GM21423 (cell line): ENCODE measurements at regions not wholly inside any gene's neighbourhood (a gene's known extent, or its start where the extent isn't known, plus 50 kb on each side); places are given as distances from the start of the nearest gene placed in this dataset.

Experiments
- ATAC-seq: cut with Tn5 transposase; IDR thresholded peaks from one replicate; pipeline ENCODE4 v1.9.1; 2021; ENCODE audit warnings: mild to moderate bottlenecking, moderate library complexity; ENCODE audit not compliant: unreplicated experiment

GRCh38 chr15:53401503-53401902 lies 358.0 kb downstream of the WDR72 start:
- no peak for ATAC-seq

DNA sequence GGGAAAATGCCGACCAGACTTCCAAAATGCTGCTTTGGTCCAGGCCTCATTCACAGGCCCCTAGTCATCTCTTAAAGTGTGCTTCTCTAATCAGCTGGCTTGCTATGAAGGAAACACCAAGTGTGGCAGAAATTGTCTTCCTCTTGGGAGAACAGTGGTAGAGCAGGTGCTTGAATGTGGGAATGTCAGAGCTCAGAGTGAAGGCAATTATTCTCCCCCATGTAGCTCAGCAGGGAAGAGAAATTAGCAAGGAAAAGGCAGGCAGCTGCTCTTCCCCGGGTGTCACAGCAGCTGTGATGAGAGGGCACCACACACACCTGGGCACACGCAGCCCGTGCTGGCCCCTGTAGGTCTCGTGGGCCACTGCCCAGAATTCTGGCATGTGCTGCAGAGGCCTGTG lies 358.5 kb downstream of the WDR72 start:
- no peak for ATAC-seq

DNA sequence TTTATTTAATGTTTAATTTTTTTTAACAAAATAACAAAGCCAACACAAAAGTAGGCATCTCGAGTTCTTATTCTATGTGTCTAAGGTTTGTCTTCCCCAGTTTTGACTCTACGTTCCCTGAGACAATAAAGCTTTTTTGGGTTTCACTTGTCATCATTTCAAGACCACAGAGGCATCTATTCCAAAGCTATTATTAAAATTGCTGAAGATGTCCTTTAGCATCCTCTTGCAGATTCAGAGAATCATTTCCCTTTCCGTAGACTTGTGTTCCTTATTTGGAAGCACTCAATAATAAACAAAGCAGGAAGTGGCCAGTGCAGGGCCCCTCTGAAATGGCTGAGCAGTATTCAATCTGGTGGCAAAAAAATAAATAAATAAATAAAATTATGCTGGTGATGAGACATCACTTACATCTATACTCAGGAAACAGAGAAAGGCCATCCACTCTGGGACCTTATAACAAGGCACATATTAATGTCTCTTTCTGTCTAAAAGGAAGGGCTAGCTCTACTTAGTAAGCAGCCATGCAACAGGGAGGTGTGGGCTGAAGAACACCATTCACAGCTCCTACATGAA lies 362.3 kb downstream of the WDR72 start:
- ATAC-seq = no peak

DNA sequence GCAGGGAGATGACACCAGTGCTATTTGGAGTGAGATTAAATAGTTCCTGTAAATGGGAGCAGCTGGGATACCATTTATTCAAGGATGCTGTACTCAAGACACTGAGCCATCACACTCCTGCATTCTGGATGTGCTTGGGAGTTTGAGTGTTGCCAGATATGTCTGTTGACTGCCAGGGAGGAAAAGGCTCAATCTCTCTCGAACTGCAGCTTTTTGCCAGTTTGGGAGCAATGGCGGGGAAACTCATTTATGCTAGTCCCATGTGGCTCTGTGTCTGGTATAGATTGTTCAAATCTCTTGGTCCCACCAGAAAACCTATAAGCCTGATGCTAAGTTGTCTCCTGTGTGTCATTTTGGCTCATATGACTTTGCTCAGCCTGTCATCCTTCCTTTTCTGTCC lies 363.6 kb downstream of the WDR72 start:
- no peak for ATAC-seq

GRCh38 chr15:53390549-53390948 lies 368.9 kb downstream of the WDR72 start:
- no peak for ATAC-seq

DNA sequence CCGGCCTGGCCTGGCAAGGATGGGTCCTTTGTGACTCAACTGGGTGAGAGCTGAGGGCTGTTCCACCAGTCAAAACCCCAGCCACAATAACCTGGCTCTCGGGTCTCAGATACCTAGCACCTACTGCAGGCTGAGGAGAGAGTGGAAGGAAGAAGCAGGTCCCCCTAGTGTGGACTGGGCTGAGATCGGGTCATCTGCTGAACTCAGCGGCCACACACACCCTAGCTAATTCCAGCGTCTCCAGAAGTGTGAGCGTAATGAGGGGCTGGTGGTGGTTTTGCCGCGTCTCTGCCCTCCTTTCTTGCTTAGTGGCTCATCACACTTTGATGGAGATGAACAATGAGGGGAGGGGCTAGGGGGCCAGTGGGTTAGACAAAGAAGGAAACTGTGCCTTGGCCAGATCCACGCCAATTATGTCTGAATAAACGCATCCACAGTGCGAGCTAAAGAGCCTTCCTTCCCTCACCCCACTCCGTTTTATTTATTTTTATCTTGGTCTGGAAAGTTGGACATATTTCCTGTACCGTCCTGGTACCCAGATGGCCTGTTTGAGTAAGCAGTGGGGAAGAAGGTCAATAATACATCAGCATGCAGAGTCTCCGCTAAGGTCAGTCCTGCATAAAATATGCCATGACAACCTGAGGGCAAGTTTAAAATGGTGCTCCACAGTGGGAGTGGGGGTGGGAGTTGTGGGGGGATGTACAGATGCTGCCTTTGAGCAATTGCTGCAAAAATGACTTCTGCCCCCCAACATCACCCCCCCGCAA lies 370.0 kb downstream of the WDR72 start:
- no peak for ATAC-seq

- no peak for ATAC-seq
Measured at GRCh38 chr15:53384417-53384816, 375.0 kb downstream of the WDR72 start.

DNA sequence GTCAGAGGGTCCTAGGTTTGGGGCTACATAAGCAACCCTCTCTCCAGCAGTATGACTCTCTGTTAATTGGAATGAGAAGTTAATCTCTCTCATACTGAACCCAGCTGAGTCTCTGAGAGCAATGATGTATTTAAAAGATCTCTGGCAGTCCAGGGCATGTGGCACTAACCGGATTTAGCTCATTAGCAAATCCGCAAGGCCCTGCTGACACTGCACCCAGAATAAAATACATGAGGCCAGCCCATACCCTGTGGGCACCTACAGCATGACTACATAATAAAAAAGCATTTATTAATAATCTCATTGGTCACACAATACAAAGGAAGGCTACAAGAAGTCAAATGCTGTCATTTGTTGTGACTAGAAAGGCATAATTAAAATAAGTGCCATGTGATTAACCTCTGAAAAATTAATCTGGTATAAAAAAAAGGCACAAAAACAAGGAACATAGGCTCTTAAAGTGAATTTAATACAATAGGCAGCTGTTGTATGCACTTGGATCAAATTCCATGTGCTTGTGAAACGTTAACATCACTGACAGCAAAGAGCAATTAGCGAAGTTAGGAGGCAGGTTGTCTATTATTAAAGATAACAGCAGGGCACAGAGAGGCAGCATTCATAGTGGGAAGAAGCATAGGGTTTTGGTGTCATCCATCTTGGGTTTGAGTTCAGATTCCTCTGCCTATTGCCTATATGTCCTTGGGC lies 381.2 kb downstream of the WDR72 start:
- ATAC-seq = no peak

- no peak for ATAC-seq
Measured at GRCh38 chr15:53367740-53368139, 391.7 kb downstream of the WDR72 start.

DNA sequence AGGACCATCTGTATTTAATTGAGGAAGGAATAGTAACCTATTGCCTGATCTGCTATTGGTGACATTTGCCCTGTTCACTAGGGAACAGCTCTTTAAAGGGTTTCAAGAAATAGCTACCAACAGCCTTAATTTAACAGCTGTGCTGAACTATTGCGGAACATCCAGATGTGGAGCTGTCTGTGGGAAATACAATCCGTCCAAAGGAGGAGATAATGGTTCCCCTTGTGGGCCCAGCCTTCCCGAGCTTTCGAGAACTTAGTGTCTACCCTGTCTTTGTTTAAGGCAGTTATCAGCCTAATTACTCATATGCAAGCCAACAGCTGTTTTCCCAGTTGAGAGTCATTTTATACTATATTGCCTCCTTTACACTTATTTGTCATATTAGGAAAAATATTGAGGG lies 398.6 kb downstream of the WDR72 start:
- ATAC-seq = no peak

DNA sequence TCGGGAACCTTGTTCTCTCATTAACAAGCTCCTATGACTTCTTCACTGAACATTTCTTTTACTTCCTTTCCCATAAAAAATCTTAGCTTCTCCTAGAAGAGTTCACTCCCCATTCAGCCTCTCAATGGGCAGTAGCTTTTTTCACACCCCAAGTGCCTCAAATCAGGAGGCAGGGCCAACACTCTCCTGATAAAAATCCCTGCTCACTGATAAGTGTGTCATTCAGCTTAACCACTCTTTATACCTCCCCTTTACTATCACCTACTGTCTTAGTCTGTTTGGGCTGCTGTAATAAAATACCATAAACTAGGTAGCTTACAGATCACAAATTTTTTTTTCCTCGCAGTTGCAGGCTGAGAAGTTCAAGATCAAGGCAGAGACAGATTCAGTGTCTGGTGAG lies 400.4 kb downstream of the WDR72 start:
- no peak for ATAC-seq

- no peak for ATAC-seq
Measured at GRCh38 chr15:53354874-53355273, 404.6 kb downstream of the WDR72 start.

DNA sequence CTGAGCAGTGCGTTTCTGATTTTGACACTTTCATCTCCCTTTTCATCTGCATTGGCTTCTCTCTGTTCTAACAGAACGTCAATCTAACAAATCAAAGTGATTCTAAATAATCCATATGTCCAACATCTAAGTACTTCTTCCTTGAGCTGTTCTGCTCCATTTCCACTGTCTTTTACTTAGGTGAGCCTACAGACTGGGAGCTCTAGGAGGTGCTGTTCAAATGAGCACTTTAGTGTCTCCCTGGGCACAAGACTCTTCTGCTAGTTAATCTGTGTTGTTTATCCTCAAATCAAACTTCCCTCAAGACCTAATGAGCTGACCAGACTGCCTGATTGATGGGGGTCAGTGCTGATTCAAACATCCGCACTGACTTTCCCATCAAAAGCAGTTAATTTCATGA lies 408.1 kb downstream of the WDR72 start:
- ATAC-seq = no peak

DNA sequence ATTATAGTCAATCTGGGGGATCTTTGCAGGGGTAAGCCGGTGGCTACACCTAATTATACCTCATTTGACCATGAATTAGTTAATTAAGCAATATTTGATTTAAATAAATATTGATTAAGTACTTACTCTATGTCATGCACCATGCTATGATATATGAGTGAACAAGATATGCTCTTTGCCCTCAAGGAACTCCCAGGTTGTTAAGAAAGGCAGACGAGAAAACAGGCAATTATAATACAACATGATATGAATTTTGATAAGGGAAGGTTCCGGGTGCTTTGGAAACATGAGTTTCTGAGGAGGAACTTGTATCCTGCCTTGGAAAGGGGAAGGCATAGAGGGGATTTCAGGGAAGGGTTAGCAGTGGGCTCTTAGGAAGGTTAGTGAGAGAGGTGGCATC lies 412.9 kb downstream of the WDR72 start:
- ATAC-seq = no peak

DNA sequence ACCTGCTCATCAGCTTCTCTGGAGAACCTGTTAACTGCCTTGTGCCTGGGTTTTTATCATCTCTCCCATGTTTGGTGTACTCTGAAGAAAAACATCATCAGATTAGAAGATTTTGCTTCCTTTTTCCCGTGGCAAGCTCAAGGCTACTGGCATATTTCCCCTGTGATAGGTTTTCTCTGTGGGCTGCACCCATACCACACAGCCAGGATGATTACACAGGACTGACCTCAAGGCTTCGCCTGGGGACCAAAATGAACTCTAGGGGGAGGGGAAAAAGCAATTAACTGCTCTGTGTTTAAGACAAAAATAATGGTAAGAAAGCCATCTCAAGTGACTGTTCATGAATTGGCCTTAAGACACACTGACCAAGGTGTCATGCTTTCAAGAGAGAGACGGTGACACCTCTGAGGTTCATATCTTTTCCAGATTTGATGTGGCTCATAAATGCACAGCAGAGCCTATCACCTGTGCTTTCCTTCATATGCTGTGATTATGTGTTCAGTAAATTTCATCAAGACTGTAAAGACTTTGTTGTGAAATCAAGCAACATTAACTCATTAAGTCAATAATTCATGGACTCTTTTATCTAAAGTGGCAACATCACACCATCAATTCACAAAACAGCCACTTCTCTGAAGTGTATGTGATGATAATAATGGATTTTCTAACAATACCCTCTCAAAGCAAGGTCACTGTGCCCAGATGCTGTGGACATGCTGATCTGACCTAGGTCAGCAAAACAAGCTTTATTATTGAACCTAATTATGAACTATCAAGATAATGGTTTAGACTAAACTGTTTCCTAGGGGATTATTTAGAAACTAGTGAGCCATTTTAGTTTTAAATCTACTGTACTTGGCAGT lies 427.9 kb downstream of the WDR72 start:
- no peak for ATAC-seq

DNA sequence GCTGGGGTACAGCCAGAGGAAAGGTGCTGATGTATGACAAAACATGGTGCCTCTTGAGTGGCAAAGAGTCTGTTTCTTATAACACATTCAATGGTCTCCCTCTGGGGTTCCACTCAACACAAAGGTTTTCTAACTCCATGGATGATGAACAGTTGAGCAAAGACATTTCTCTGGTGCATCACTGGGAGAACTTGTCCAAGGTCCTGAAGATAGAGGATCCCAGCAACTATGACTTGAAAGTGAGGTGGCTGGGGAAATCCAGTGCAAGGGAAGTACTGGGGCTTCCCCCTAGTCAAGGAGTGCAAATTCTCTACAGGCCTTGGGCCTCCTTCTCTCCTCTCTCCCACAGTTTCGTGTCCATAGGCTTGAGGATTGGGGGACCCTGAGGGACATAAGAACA lies 431.1 kb downstream of the WDR72 start:
- ATAC-seq = no peak

DNA sequence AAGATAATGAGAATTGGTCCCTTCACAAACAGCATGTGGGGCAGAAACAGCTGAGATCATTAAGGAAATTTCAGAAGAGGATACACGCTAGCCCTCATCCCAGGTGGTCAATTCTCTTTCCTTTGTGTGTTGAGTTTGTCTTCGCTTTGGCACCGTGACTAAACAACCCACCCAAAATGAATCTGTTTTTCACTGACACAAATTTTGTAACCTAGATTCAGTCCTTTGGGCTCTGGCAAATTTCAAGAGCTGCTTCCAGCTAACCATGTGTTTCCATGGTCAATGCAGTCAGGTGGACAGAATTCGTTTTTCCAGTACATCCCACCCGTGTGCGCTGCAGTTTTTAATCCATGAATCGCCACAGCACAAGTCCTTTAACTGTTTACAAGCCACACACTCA lies 435.4 kb downstream of the WDR72 start:
- no peak for ATAC-seq

DNA sequence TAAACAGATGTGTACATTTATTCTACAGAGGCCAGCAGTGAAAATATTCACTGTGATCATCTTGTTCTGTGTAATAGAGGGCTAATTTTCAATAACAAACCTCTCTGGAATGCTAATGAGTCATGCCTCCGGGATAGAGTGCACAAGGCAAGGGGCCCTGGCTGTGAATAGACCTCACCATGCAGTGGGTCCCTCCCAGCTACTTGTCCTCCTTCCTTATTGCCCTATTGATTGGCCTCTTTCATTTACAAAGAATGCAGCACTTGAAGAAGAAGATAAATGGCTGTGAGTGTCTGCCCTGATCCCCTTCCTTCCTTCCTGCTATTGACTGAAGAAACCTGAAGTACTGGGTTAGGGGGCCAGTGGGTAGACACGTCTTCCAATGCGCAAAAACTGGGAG lies 436.3 kb downstream of the WDR72 start:
- ATAC-seq = no peak

DNA sequence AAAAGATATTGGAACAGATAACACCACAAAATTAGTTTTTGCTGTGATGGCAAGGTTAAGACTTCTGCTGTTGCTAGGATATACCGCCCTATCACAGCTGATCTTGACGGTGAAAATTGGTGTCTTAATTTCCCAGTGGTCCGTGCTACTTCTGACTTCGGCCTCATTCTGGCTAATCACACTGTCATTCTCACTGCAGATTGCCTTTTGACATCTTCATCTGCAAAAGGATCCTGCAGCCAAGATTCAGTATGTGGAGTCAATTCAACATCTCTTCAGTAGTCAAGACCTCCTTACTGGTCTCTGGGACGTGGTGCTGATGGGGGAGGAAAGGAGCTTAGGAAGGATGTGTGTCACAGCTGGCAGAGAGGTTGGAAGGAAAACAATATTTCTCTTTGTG lies 438.6 kb downstream of the WDR72 start:
- no peak for ATAC-seq

GRCh38 chr15:53312707-53313106 lies 446.8 kb downstream of the WDR72 start:
- ATAC-seq = no peak

- no peak for ATAC-seq
Measured at GRCh38 chr15:53310709-53311108, 448.8 kb downstream of the WDR72 start.
